GM12864 (cell line): ENCODE measurements at regions not wholly inside any gene's neighbourhood (a gene's known extent, or its start where the extent isn't known, plus 50 kb on each side); places are given as distances from the start of the nearest gene placed in this dataset.
"Not testable (repeated sequence)": the region's sequence is repeated elsewhere in the genome, so short reads cannot be mapped to it uniquely, and the experiment has no call there.

Source experiments
- DNase-seq: peaks from one replicate; pipeline ENCODE4 v3.0.0-alpha.2; 2011; ENCODE audit warnings: low read depth
- H3K4me3 ChIP-seq: 2 replicates; pipeline ENCODE4 v1.5.1; 2011; ENCODE audit warnings: mild to moderate bottlenecking, low read depth, low read length, control low read depth
- TF ChIP-seq, protein P1 (sequence below): IDR thresholded peaks from 2 replicates; pipeline ENCODE4 v1.5.1; 2011; ENCODE audit warnings: low read depth, mild to moderate bottlenecking, moderate library complexity, low read length, control low read depth, inconsistent platforms; ENCODE audit errors: missing control alignments

- TF ChIP-seq, protein P1, sequence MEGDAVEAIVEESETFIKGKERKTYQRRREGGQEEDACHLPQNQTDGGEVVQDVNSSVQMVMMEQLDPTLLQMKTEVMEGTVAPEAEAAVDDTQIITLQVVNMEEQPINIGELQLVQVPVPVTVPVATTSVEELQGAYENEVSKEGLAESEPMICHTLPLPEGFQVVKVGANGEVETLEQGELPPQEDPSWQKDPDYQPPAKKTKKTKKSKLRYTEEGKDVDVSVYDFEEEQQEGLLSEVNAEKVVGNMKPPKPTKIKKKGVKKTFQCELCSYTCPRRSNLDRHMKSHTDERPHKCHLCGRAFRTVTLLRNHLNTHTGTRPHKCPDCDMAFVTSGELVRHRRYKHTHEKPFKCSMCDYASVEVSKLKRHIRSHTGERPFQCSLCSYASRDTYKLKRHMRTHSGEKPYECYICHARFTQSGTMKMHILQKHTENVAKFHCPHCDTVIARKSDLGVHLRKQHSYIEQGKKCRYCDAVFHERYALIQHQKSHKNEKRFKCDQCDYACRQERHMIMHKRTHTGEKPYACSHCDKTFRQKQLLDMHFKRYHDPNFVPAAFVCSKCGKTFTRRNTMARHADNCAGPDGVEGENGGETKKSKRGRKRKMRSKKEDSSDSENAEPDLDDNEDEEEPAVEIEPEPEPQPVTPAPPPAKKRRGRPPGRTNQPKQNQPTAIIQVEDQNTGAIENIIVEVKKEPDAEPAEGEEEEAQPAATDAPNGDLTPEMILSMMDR = no peak
- no peak for DNase-seq
- H3K4me3 ChIP-seq = no peak overlapping the region
Observed at GRCh38 chr12:131363841-131364495, 346.9 kb upstream of the SFSWAP start.

GRCh38 chr12:131364903-131365820 is 345.7 kb upstream of the SFSWAP start:
- H3K4me3 ChIP-seq = no peak overlapping the region
- TF ChIP-seq, protein P1 = no peak
- DNase-seq = no peak

GRCh38 chr12:131365821-131366260 is 345.0 kb upstream of the SFSWAP start:
- H3K4me3 ChIP-seq = no peak overlapping the region
- no peak for DNase-seq
- TF ChIP-seq, protein P1 = no peak

- TF ChIP-seq, protein P1 = no peak
- H3K4me3 ChIP-seq = no peak overlapping the region
- DNase-seq = no peak
Observed at GRCh38 chr12:131366261-131366871, 344.5 kb upstream of the SFSWAP start.

DNA sequence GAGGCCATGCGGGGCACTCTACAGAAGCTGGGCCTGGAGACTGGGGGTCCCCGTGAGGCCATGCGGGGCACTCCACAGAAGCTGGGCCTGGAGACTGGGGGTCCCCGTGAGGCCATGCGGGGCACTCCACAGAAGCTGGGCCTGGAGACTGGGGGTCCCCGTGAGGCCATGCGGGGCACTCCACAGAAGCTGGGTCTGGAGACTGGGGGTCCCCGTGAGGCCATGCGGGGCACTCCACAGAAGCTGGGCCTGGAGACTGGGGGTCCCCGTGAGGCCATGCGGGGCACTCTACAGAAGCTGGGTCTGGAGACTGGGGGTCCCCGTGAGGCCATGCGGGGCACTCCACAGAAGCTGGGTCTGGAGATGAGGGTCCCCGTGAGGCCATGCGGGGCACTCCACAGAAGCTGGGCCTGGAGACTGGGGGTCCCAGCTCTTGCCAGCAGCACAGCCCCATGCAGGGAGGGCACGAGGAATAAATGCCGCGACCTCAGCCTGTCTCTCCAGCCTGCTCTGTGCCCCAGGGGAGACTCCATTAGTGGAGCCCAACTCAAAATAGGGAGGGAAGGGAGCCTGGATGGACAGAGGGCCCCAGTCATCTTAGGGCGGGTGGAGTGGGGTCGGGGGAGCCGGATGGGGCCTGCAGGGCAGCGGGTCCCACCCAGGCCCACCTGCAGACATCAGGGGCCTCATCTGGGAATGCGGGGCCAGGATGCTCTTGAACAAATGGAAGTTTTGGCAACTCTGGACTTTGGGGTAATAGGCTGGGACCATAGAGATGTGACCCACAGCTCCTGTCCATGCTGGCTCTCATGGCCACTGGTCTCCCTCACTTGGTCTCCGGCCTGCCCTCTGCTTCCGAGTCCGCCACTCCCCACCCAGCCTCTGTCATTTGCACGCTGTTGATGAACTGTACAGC is 343.6 kb upstream of the SFSWAP start:
- not testable (repeated sequence) for H3K4me3 ChIP-seq, DNase-seq

DNA sequence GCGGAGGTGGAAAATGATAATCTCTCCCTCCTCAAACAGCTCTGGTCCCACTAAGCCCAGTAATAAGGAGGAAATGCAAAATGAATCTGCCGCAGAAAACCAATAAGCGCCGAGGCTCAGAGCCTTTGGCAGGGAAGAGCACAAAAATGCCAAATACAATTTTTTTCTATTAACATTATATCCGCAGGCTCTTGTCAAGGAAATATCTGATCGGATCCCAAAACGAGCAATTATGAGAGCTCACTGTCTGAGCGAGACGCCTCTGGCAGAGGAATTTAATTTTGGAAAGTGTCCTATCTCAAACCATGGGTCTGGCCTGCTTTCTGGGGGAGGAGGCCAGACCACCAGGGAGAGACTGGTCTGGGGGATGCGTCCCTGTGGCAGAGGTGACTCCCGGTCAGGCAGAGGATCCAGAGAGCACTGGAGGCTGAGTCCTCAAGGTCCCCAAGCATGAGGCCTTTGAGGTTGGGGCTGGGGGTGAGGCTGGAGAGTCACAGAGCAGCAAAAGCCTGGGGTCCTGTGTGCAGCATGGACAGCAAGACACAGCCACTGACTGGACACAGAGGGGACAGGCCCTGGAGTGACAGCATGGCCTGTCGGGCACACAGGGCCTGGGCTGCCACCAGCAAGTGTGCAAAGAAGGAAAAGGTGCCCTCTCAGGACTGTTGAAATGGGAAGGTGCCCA is 342.8 kb upstream of the SFSWAP start:
- TF ChIP-seq, protein P1 = no peak
- DNase-seq = no peak
- no peak overlapping the region for H3K4me3 ChIP-seq
